ENCODE measurements at regions not wholly inside any gene's neighbourhood (a gene's known extent, or its start where the extent isn't known, plus 50 kb on each side); places are given as distances from the start of the nearest gene placed in this dataset.

DNA sequence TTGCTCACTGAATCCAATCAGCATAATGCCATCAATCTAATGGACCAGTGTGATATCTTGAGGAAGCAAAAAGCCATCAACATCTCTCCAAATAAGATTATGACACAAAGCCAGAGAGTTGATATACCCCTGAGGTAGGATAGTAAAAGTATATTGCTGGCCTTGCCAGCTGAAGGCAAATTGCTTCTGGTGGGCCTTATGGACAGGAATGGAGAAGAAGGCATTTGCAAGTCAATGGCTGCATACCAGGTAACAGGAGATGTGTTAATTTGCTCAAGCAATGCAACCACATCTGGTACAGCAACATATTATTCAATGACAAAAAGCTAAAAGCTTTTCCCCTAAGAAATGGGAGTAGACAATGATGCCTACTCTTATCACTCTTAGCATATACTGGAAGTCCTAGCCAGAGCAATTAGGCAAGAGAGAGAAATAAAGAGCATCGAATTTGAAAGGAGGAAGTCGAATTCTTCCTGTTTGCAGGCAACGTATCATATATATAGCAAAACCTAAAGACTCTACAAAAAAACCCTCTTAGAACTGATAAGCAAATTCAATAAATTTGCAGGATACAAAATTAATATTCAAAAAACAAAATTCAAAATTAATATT, 216.1 kb upstream of the RASA1 start:
- no peak for DNase-seq (ENCODE audit: low read depth, low spot score)

DNA sequence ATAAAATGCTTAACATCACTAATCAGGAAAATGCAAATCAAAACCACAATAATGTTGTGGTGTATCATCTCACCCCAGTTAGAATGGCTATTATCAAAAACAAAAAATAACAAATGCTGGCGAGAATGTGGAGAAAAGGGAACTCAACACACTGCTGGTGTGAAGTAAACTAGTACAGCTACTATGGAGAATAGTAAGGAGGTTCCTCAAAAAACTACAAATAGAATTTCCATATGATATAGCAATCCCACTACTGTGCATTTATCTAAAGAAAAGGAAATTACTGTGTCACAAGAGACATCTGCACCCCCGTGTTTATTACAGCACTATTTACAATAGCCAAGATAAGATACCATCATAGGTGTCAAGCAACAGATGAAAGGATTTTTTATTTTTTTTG, 214.5 kb upstream of the RASA1 start:
- DNase-seq (ENCODE audit: low read depth, low spot score), result no peak

DNA sequence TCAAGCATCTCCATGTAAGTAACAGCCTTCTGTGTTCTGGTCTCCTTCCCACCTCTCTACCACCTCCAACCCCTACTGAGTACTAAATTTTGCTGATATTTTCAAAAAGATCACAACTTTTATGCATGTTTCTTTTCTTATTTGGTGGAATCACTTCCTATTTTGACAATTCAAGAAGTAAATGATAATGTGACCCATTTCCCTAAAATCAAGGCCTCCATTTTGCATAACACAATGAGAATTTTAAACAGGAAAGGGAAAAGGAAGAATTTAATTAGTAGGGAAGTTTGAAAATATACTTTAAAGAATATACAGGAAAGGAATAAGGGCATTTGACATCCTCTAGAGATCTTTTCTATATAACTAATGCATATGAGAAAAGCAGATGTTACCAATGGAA, 212.9 kb upstream of the RASA1 start:
- no peak for DNase-seq (ENCODE audit: low read depth, low spot score)

DNA sequence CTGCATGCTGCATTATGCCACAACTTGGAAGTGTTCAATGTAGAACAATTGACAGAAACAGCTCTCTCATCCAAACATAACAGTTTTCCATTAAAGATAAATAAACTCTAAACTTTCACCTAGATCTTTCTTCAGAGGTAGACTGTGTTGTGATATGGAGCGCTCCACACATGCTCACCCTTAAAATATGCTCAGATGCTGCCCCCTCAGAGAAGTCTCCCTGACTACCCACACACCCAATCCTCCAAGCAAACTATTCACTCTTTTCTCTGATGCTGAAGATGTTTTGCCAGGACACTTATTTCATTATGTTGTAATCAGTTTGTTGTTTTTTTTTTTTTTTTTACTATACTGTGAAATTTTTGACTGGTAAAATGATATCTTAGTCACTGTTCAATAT, 206.6 kb upstream of the RASA1 start:
- no peak for DNase-seq (ENCODE audit: low read depth, low spot score)

DNA sequence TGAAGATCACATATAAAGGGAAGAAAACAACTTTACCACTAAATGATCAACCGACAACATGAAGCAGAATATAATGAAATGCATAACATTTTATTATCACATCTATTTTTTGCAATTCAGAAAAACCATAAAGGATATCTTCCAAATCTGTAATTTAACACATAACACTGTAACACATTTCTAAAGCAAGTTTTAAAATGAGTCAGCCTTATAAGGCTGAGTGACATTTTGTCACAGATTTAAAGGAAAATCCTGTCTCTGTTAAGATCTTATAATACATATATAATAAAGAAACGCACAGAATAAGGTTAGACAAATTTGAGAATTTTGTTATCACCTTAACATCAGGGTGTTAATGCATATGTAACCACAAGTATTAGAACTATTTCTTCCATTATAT, 198.4 kb upstream of the RASA1 start:
- DNase-seq (ENCODE audit: low read depth, low spot score), result no peak

DNA sequence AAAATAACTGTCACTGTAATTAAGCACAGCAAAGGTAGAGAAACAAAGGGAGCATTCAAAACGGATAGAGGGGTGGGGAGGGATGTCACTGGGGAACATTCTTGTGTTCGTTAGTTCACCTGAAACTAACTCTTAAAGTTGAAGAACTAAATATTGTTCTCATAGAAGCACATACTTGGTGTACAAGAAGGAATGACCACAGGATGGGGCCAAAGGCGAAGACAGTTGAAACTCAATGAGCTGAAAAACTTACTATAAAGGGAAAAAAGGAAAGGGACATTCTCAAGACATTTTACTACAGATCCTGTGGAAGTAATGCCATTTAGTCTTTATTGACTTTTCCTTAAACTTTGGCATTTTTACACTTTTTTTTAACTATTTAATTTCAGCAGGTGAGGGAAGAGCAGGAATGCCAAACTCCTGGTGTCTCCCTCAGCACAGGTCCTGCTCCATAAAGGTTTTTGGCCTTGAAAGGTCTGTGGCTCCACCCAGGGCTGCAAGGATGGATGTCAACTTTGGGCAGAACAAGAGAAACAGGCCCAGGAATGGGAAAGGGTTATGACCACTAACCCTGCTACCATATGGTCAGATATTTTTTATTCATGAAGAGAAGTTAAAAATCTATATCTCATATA, 197.6 kb upstream of the RASA1 start:
- DNase-seq (ENCODE audit: low read depth, low spot score), result no peak

DNA sequence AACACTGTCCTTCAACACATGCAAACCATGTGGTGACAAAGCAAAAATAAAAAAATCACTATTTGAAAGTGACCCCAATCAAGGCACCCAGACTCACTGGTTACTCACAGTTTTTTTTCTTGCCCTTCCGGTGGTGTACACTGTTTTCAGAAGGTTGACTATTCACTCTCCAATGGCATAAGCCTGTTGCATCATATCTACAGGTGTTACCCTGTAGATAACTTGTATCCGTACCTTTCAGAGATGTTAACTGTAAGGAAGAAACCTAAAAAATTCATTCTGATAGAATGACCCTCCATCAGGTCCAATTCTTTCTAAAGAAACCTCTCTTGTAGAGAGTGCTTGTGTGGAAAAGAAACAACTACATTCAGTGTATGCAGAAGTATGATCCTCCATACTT, 193.6 kb upstream of the RASA1 start:
- DNase-seq (ENCODE audit: low read depth, low spot score), result no peak

DNA sequence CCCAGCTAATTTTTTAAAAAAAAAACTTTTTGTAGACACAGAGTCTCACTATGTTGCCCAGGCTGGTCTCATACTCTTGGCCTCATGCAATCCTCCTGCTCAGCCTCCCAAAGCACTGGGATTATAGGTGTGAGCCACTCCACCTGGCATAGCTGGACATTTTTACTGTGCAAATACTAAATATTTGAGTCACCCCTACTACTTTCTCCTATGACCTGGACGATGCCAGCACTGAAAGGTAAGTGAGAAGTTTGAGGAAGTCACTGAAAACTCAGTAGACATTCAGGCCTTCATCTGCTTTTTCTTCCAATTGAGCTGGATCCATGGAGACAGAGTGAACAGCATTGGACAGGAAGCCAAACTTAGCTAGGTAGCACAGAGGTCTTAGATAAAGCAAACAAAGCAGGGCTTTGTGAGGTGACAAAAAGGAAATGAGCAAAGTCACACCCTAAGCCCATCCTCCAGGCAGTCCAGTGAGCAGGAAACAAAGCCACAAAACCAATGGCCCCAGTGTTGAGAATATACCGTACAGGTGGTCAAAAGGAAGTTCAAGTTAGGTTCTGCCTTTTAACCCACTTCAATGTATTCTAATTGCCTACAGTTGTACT, 192.6 kb upstream of the RASA1 start:
- no peak for DNase-seq (ENCODE audit: low read depth, low spot score)

DNA sequence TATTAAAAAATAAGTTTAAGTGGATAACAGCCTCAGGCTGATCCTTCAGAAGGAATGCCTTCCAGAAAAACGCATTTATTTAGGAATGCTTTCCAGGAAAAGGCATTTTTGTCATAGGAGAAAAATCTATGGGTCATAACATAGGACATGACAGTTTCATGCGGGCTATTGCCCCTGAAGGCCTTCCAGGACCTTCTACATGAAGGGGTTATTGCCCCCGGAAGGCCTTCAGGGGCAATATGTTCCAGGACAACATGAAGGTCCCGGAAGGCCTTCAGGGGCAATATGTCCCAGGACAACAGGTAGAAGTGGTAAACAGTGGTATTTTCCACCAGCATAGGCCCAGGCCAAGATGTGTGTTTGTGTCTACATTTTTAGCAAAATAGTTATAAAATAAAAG, 191.3 kb upstream of the RASA1 start:
- DNase-seq (ENCODE audit: low read depth, low spot score), result no peak

DNA sequence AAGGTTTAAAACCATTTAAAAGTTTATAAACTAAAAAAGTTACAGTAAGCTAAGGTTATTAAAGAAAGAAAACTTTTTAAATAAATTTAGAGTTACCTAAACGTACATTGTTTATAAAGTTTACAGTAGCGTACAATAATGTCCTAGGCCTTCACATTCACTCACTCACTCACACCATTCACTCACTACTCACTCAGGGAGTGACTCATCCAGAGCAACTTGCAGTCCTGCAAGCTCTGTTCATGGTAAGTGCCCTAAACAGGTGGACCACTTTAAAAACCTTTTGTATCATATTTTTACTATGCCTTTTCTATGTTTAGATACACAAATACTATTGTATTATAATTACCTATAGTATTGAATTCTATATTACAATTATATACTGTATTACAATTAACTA, 190.8 kb upstream of the RASA1 start:
- no peak for DNase-seq (ENCODE audit: low read depth, low spot score)

DNA sequence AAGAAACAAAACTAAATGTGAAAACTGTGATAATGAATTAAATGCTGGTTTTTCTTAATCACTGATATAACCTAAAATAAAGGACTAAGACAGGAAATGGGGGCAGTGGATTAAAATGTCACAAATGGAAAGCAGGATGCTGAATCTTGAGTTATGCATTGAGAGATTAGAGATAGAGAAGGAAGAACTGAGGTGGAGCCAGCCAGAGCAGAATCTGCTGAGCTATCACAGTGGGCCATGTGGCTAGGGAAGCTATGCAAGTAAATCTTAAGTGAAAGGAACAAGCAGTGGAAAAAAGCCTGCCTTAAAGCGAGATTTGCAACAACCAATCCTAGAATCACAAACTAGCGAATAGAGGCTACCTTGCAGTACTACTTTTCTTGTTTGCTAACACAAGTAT, 188.5 kb upstream of the RASA1 start:
- DNase-seq (ENCODE audit: low read depth, low spot score), result no peak

DNA sequence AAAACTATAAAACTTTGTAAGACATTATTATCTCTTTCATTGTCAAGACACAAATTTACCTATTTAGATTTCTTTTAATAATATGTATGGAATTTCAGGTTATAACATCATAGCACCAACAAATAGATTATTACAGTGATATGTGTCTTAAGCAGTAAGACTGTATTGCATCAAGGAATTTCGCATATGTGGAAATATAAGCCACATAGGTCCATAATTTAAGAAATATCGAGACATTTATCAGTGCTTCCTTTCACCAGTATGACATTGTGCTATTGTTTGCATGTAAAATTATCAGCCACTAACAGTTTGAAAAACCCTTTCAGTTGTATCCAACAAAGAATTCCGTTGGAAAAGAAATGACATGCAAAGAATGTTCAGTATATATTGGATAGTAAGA, 186.7 kb upstream of the RASA1 start:
- no peak for DNase-seq (ENCODE audit: low read depth, low spot score)

DNA sequence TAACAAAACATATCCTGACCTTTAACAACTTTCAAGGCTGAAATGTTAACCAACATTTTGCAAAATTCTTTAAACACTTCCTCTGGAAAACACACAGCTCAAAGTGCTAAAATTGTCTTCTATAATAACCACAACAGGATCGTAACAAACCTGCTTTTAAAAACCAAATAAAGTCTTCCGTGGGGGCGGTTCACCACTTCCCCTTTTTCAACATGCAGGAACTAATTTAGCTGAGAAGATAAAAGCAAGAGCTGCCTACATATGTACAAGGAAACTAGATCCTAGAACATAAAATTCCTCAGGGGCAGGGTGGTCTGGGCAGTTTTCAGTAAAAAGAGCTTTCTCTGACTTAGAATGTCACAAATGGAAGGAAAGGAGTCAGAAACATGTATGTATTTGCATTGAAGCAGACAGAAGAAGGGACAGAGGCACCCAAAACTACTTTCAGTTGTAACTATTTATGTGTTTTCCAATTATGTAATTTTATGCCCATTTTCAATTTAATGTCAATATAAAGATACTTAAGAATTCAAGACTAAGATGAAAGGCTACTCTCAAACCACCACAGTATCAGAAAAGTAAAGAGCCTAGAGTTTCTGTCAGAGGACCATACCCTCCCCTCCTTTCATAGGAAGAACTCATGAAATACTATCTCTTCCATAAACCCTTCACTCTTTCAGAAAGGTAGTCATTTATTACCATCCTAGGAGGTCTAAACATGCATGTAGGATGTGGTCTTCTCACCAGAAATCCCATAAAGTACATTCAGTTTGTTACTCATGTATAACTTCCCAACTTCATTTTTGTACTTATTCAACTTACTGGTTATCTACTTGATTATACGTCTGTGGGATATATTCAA, 185.9 kb upstream of the RASA1 start:
- no peak for DNase-seq (ENCODE audit: low read depth, low spot score)

DNA sequence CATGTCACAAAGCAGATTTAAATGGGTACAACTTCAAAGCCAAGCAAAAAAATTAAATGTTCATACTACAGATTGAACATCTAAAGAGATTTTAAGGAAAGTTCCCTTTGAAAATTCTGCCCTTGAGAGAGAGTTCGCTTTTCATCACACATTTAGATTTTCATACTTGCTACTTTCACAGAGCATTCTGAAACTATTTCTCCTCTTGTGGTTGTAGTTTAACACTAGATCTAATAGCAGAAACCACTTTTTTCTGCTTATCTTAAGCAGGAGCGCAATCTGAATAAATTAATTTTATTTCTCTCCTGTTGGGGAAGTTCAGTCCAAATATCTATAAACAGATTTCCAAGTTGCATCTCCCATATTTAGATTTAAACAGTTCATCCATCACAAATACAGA, 173.3 kb upstream of the RASA1 start:
- DNase-seq (ENCODE audit: low read depth, low spot score), result no peak

DNA sequence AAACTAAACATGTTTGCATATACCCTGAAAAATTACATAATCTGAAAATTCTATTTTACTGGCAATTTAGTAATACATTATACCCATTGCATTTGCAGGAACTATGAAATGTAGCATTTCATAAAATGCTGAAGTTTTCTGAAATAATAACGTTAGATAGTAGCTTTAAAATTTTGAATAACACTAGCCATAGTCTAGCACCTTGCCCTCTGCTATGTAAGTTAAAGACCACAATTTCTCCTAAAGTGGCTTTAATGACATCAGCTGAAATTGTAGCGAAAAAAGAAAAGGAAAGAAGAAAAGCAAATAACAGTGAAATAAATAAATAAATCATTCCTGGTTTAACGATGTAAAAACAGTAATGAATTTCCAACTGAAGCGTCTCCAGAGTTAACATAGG, 172.8 kb upstream of the RASA1 start:
- no peak for DNase-seq (ENCODE audit: low read depth, low spot score)

DNA sequence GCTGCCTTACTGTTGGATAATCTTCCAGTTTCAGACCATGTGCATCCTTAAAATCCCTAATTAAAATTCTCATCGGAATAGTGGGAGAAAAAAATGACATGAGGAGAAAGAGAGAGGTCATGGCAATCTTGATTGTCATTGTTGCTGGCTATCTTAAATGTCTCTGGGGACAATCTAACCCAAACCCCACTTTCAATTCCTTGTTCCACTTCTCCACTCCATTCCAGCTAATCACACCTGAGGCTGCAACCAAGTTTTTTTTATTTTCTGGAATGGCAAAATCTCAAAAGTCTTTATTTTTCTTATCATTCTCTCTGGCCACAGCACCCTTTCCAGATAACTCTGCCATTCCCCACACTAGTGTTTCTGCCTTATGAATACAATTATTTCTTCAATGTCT, 171.9 kb upstream of the RASA1 start:
- DNase-seq (ENCODE audit: low read depth, low spot score), result no peak

DNA sequence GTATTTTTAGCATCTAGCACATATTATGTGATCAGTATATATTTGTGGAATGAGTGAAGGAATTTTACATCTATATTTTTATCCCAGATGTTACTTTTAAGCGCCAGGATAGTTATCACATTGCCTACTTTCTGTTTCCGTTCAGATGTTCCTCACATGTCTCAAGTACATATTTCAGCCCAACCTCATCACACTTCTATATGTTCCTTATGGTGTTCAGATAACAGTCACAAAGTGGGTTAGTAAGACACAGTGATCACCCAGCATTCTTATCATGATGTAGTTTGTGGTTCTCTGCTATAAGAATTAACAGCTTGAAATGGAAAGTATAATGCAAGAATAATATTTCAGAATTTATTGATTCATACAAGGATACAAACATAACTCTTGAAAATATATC, 170.0 kb upstream of the RASA1 start:
- DNase-seq (ENCODE audit: low read depth, low spot score), result no peak

DNA sequence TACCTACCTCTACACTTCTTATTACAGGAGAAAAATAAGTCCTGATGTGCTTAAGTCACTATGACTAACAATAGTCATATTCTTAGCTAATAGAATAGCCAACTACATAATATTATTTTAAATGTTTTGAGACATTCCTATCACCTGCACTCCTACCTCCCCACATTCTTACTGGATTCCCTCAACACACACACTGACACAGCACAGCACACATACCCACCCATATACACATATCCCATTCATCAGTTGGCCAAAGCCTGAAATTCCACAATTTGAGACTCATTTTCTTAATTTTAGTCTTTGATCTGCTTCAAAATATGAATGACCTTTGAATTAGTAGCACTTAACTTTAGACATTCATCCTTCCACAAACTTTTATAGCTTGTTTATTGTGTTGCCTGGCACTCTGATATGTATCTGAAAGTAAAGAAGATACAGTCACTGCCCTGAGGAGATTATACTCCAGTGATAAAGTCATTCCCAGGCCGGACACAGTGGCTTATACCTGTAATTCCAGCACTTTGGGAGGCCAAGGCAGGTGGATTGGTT, 168.3 kb upstream of the RASA1 start:
- DNase-seq (ENCODE audit: low read depth, low spot score), result no peak

DNA sequence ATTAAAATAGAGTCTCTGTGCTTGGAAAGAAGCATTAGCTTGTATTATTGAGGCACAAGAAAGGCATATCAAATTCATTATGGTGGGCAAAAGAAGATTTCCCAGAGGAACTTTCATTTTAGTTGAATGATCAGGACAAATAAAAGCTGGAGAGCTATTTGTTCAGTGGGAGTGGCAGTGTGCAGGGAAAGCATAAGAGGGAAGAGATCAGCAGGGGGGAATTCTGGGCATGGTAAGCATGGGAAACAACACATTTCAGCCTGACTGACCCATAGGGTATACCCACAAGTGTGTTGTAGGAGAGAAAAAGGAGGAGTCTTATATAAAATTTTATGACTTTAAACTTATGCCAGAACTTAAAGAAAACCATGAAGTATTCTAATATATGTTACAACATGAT, 167.7 kb upstream of the RASA1 start:
- no peak for DNase-seq (ENCODE audit: low read depth, low spot score)

DNA sequence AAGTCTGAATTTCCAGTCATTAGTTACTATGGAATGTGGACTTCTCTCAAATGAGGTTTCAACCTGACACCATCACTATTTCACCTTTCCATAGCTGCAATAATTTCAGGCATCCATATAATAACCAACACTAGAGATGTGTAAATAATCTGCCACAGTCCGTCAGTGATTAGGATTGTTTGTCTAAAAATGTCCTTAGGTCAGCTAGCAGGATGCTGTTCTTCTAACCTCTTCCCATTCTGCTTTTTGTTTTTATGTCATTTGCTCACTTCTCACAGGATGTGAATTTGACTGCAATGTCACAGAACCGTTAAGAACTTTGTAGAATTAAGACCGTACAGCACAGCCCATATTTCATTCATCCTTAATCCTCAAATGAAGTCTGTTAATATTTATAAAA, 166.4 kb upstream of the RASA1 start:
- no peak for DNase-seq (ENCODE audit: low read depth, low spot score)

DNA sequence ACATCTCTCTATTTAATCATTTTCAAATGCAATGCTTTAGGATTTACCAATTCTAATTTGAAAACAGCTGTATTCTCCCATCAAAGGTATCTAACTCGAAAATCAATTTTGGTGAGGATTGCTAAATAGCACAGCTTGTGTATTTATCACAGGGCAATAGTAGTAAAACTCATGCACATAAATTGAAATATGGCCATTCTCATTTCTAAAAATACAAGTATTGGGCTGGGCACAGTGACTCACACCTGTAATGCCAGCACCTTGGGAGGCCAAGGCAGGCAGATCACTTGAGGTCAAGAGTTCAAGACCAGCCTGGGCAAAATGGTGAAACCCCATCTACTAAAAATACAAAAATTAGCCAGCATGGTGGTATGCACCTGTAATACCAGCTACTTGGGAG, 164.8 kb upstream of the RASA1 start:
- no peak for DNase-seq (ENCODE audit: low read depth, low spot score)

DNA sequence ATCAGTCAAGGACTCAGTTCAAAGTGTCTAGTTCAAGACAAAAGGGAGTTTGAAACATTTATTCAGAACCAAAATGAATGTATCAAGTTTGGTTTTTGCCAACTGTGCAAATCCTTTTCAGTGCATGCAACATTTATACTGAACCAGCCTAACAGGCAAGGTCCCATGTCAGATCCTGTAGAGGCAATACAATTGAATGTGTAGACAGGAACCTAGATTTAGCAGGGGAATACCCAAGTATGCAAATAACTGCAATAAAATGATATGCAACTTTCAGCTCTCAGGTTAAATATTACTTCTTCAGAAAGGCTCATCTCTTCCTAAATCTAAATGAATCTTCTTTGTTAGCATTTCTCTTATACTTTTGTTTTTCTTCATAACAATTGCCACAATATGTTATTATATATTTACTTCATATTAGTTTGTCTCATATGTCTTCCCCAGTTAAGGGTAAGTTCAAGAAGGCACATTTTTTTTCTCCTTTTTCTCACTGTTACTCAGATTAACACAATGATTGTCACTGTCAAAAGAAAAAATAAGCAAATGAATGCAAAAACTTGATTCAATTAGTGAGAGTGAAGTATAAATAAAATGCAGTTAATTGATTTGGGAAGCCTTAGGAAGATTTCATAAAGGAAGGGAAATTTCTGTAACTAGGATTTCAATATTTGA, 163.9 kb upstream of the RASA1 start:
- no peak for DNase-seq (ENCODE audit: low read depth, low spot score)

Measured in activated CD4-positive, CD25-positive, alpha-beta regulatory T cell treated with anti-CD3 and anti-CD28 coated beads, Interleukin-2, amount 50 U/mL, for 16 hours (primary cell).